SK-N-SH treated with all-trans-retinoic acid at 6 μM for 48 hours (cell line): ENCODE measurements at regions not wholly inside any gene's neighbourhood (a gene's known extent, or its start where the extent isn't known, plus 50 kb on each side); places are given as distances from the start of the nearest gene placed in this dataset.

Source experiments
- ATAC-seq: fragments of 200-7000 bp; cut with Tn5 transposase; 3 replicates; pipeline ENCODE4 v1.9.1; 2020; ENCODE audit warnings: mild to moderate bottlenecking, moderate library complexity
- ARNTL ChIP-seq: fragments of 450-650 bp; formaldehyde crosslinking; IDR thresholded peaks from 2 replicates; pipeline ENCODE4 v1.5.0; 2020; ENCODE audit warnings: low read depth, mild to moderate bottlenecking, moderate library complexity, borderline replicate concordance
- BACH2 ChIP-seq: fragments of 250-450 bp; sonication (Bioruptor Pico); IDR thresholded peaks from 2 replicates; pipeline ENCODE4 v1.9.0; 2021; ENCODE audit warnings: mild to moderate bottlenecking, borderline replicate concordance
- CSRNP3 ChIP-seq: fragments of 250-450 bp; sonication (Bioruptor Pico); IDR thresholded peaks from 2 replicates; pipeline ENCODE4 v1.5.1; 2021; ENCODE audit warnings: mild to moderate bottlenecking, moderate library complexity
- ESRRG ChIP-seq: fragments of 250-450 bp; sonication (Bioruptor Pico); IDR thresholded peaks from 2 replicates; pipeline ENCODE4 v1.6.1; 2021; ENCODE audit warnings: mild to moderate bottlenecking
- ISL1 ChIP-seq: fragments of 250-450 bp; sonication (Bioruptor Pico); IDR thresholded peaks from 2 replicates; pipeline ENCODE4 v2.1.2; 2022; ENCODE audit warnings: mild to moderate bottlenecking, moderate library complexity
- OSR1 ChIP-seq: fragments of 250-450 bp; sonication (Bioruptor Pico); IDR thresholded peaks from 2 replicates; pipeline ENCODE4 v1.8.0; 2022; ENCODE audit warnings: moderate library complexity, mild to moderate bottlenecking, inconsistent platforms
- PATZ1 ChIP-seq: fragments of 250-450 bp; sonication (Bioruptor Pico); IDR thresholded peaks from 2 replicates; pipeline ENCODE4 v1.8.0; 2020; ENCODE audit warnings: mild to moderate bottlenecking, moderate library complexity, borderline replicate concordance
- RARB ChIP-seq: fragments of 250-450 bp; sonication (Bioruptor Pico); IDR thresholded peaks from 2 replicates; pipeline ENCODE4 v1.8.0; 2021; ENCODE audit warnings: mild to moderate bottlenecking, moderate library complexity
- SNAI2 ChIP-seq: fragments of 250-450 bp; sonication (Bioruptor Pico); IDR thresholded peaks from 2 replicates; pipeline ENCODE4 v1.5.0; 2020; ENCODE audit warnings: mild to moderate bottlenecking, moderate library complexity
- TCF4 ChIP-seq: fragments of 250-450 bp; sonication (Bioruptor Pico); IDR thresholded peaks from 2 replicates; pipeline ENCODE4 v1.8.0; 2021; ENCODE audit warnings: mild to moderate bottlenecking, moderate library complexity, borderline replicate concordance
- TOX ChIP-seq: fragments of 250-450 bp; sonication (Bioruptor Pico); IDR thresholded peaks from 2 replicates; pipeline ENCODE4 v1.8.0; 2021; ENCODE audit warnings: mild to moderate bottlenecking, moderate library complexity, borderline replicate concordance
- ZC3H10 ChIP-seq: fragments of 250-450 bp; sonication (Bioruptor Pico); IDR thresholded peaks from 2 replicates; pipeline ENCODE4 v1.5.1; 2021; ENCODE audit warnings: mild to moderate bottlenecking, moderate library complexity
- ZFP3 ChIP-seq: fragments of 250-450 bp; sonication (Bioruptor Pico); IDR thresholded peaks from 2 replicates; pipeline ENCODE4 v1.5.0; 2020; ENCODE audit warnings: mild to moderate bottlenecking, moderate library complexity
- ZFP30 ChIP-seq: fragments of 450-650 bp; formaldehyde crosslinking; IDR thresholded peaks from 2 replicates; pipeline ENCODE4 v1.5.0; 2022; ENCODE audit warnings: mild to moderate bottlenecking, moderate library complexity
- ZNF565 ChIP-seq: fragments of 450-650 bp; formaldehyde crosslinking; conservative IDR thresholded peaks from 2 replicates; pipeline ENCODE4 v1.5.0; 2020; ENCODE audit warnings: low read depth, mild to moderate bottlenecking, moderate library complexity
- ZNF70 ChIP-seq: fragments of 450-650 bp; formaldehyde crosslinking; IDR thresholded peaks from 2 replicates; pipeline ENCODE4 v1.5.0; 2020; ENCODE audit warnings: mild to moderate bottlenecking, moderate library complexity
- ZNF8 ChIP-seq: fragments of 450-650 bp; formaldehyde crosslinking; IDR thresholded peaks from 2 replicates; pipeline ENCODE4 v1.5.0; 2020; ENCODE audit warnings: mild to moderate bottlenecking, moderate library complexity
- TF ChIP-seq, protein P1 (sequence below): fragments of 250-450 bp; sonication (Bioruptor Pico); IDR thresholded peaks from 2 replicates; pipeline ENCODE4 v1.5.0; 2020; ENCODE audit warnings: mild to moderate bottlenecking, moderate library complexity
- TF ChIP-seq, protein P2 (sequence below): fragments of 250-450 bp; sonication (Bioruptor Pico); IDR thresholded peaks from 2 replicates; pipeline ENCODE4 v1.5.1; 2020; ENCODE audit warnings: low read depth, mild to moderate bottlenecking, moderate library complexity
- TF ChIP-seq, protein P3 (sequence below): fragments of 250-450 bp; sonication (Bioruptor Pico); IDR thresholded peaks from 2 replicates; pipeline ENCODE4 v1.8.0; 2021; ENCODE audit warnings: low read depth, mild to moderate bottlenecking, moderate library complexity, borderline replicate concordance

- no peak for TF ChIP-seq ZFP3 (CRISPR knock-in tag)
- TF ChIP-seq, protein P1, sequence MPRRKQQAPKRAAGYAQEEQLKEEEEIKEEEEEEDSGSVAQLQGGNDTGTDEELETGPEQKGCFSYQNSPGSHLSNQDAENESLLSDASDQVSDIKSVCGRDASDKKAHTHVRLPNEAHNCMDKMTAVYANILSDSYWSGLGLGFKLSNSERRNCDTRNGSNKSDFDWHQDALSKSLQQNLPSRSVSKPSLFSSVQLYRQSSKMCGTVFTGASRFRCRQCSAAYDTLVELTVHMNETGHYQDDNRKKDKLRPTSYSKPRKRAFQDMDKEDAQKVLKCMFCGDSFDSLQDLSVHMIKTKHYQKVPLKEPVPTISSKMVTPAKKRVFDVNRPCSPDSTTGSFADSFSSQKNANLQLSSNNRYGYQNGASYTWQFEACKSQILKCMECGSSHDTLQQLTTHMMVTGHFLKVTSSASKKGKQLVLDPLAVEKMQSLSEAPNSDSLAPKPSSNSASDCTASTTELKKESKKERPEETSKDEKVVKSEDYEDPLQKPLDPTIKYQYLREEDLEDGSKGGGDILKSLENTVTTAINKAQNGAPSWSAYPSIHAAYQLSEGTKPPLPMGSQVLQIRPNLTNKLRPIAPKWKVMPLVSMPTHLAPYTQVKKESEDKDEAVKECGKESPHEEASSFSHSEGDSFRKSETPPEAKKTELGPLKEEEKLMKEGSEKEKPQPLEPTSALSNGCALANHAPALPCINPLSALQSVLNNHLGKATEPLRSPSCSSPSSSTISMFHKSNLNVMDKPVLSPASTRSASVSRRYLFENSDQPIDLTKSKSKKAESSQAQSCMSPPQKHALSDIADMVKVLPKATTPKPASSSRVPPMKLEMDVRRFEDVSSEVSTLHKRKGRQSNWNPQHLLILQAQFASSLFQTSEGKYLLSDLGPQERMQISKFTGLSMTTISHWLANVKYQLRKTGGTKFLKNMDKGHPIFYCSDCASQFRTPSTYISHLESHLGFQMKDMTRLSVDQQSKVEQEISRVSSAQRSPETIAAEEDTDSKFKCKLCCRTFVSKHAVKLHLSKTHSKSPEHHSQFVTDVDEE (CRISPR knock-in tag): no peak
- no peak for TF ChIP-seq ISL1
- TF ChIP-seq BACH2: no peak
- no peak for TF ChIP-seq ZNF8
- TF ChIP-seq ARNTL (CRISPR knock-in tag): no peak
- TF ChIP-seq RARB (CRISPR knock-in tag): no peak
- TF ChIP-seq PATZ1: no peak
- TF ChIP-seq ZC3H10 (CRISPR knock-in tag): no peak
- TF ChIP-seq, protein P2, sequence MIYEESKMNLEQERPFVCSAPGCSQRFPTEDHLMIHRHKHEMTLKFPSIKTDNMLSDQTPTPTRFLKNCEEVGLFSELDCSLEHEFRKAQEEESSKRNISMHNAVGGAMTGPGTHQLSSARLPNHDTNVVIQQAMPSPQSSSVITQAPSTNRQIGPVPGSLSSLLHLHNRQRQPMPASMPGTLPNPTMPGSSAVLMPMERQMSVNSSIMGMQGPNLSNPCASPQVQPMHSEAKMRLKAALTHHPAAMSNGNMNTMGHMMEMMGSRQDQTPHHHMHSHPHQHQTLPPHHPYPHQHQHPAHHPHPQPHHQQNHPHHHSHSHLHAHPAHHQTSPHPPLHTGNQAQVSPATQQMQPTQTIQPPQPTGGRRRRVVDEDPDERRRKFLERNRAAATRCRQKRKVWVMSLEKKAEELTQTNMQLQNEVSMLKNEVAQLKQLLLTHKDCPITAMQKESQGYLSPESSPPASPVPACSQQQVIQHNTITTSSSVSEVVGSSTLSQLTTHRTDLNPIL (CRISPR knock-in tag): no peak
- no peak for TF ChIP-seq TOX
- TF ChIP-seq CSRNP3 (CRISPR knock-in tag): no peak
- no peak for TF ChIP-seq ESRRG (CRISPR knock-in tag)
- TF ChIP-seq ZFP30 (CRISPR knock-in tag): no peak
- TF ChIP-seq, protein P3, sequence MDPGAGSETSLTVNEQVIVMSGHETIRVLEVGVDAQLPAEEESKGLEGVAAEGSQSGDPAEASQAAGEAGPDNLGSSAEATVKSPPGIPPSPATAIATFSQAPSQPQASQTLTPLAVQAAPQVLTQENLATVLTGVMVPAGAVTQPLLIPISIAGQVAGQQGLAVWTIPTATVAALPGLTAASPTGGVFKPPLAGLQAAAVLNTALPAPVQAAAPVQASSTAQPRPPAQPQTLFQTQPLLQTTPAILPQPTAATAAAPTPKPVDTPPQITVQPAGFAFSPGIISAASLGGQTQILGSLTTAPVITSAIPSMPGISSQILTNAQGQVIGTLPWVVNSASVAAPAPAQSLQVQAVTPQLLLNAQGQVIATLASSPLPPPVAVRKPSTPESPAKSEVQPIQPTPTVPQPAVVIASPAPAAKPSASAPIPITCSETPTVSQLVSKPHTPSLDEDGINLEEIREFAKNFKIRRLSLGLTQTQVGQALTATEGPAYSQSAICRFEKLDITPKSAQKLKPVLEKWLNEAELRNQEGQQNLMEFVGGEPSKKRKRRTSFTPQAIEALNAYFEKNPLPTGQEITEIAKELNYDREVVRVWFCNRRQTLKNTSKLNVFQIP (CRISPR knock-in tag): no peak
- TF ChIP-seq, all 23 proteins: peak for 0
- ATAC-seq: no peak
Measured at GRCh38 chr2:22843919-22844537, 541.0 kb upstream of the KLHL29 start.

DNA sequence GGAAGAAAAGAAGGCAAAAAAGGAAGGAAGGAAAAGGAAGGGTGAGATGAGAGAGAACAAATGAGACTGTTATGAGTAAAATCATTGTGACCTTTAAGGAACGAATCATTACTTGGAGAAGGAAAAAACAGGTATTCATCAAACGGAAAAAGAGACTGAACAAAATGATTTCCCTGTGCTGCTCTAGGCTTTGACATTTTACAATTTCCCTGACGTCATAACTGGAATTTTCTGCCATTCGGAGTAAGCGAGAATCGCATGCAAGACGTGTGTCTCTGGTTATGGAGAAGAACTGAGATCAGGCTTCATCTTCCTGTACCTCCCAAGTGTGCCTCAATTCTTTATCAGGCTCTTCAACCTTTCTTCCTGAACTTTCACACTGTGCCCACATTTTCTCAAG lies 534.7 kb upstream of the KLHL29 start:
- no peak for ATAC-seq
- TF ChIP-seq ZFP30 (CRISPR knock-in tag) (no peak), ISL1 (no peak), ESRRG (CRISPR knock-in tag) (no peak), ZNF8 (no peak), ZNF70 (CRISPR knock-in tag) (no peak), TCF4 (CRISPR knock-in tag) (no peak), SNAI2 (CRISPR knock-in tag) (no peak), ARNTL (CRISPR knock-in tag) (no peak), BACH2 (no peak), TOX (no peak), PATZ1 (no peak), OSR1 (CRISPR knock-in tag) (no peak), ZNF565 (CRISPR knock-in tag) (no peak), RARB (CRISPR knock-in tag) (no peak)
- TF ChIP-seq, protein P2 (CRISPR knock-in tag): no peak
